Activated T-cell treated with anti-CD3 and anti-CD28 coated beads for 48 hours (primary cell): ENCODE measurements at regions not wholly inside any gene's neighbourhood (a gene's known extent, or its start where the extent isn't known, plus 50 kb on each side); places are given as distances from the start of the nearest gene placed in this dataset.

Source experiments
- DNase-seq: peaks from one replicate; pipeline ENCODE4 v3.0.0-alpha.2; 2020; ENCODE audit warnings: low read depth

DNA sequence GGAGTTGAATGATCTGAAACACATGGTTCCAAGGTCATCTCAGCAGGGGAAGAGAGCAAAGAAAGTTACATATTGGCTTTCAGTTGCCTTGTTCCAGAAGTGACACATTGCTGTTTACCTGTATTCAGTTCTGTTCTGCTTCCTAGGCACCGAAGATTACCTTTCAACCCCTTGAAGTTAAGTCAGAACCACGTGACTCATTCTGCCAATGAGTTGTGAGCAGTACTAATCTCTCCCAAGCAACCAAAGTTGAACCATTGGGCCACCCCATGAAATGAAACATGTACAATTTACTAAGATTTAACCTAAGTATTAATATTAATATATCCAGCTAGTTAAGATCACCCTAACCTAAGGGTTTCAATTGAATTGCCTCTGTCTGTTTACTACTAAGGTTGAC is 439.2 kb upstream of the MAF start:
- no peak for DNase-seq

DNA sequence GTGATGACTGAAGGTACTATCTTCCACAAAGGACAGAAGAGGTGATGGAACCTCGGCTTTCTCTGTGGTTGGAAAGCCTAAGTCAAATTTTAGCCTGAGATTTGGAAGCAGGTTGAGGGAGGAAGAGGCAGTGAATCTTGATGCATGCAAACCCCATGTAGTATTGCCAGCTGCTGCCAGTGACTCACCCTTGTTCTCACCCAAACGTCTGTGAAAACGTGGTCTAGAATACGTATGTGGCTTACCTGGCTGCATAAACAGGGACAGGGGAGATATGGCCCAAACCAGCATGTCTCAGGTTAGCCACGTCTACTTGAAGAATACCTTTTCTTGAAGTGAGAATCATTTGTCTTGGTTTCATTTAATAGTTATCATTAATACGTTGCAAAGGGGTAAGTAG is 438.0 kb upstream of the MAF start:
- no peak for DNase-seq

DNA sequence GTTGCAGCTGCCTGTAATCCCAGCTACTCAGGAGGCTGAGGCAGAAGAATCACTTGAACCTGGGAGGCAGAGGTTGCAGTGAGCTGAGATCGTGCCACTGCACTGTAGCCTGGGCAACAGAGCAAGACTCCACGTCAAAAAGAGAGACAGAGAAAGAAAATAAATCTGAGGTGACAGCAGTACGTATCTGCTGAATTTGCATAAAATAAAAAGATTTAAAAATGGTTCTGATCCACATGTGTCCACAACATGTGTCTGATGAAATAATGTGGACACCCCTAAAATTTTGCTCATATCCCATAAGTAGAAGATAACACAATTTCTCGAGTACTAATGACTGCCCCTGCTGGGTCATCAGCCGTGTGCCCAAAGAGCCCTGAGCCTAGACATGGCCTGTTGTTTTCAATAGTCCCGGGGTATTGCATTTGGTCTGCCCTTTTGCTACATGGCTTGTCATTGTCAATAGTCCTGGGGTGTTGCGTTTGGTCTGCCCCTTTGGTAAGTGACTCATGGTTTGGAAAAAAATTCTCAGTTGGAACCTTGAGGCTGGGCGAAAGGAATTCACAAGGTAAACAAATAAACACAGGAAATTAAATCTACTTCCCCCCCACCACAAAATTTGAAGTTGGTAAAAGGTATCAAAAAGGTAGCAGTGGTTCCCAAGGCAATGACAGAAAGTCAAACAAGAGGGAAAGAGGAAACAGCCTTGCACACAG is 434.6 kb upstream of the MAF start:
- DNase-seq: no peak

GRCh38 chr16:80034469-80034826 is 433.9 kb upstream of the MAF start:
- DNase-seq: no peak

DNA sequence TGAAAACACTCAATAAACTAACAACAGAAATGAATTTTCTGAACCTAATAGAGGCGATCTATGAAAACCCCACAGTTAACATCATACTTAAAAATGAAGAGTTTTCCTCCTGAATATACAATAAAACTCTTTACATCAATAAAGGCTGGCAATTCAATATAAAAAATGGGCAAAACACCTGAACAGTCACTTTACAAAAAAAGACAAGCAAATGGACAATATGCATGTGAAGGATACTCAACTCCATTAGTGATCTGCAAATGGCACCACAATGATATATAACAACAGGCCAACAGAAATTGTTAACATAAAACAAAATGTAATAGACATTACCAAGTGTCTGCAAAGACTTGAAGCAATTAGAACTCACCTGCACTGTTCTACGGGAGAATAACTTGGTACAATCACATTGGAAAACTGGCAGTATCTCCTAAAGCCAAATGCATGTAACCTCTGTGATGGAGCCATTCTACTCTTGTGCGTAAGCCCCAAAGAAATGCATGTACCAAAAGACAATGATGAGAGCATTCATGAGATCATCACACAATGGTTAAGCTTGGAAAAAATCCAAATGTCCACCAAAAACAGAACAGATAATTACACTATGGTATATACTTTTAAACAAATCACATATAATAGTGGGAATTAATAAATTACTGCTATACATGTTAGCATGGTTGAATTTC is 433.4 kb upstream of the MAF start:
- no peak for DNase-seq

DNA sequence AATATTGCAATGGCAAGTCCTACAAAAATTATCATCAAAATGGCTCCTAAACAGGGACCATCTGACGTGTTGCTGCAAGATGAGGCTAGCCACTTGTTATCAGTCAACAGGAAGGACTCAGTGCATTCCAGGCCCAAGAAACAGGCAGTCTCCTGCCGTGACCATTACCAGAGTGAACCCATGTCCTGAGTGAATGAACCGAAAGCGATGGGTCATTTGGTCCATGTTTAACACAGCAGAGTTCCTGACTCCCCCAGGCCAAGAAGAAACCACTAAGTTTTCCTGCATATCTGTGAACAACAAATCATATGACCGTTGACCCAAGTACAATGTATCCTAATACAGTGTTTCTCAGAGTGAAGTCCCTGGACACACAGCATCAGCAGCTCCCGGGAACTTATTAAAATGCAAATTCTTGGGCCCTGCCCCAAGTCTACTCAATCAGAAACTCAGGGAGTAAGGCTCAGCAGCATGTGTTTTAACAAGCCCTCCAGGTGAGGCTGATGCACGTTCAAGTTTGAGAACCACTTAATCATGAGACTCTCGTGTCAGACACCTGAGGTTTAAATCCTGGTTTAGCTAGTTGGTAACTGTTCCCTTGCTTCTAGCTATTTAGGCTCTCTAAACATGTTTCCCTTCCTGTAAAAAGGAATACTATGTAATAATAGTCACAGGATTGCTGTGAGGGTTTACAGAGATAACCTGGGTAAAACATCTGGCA is 429.4 kb upstream of the MAF start:
- no peak for DNase-seq

- DNase-seq: no peak
Observed at GRCh38 chr16:80029381-80029630, 428.8 kb upstream of the MAF start.

GRCh38 chr16:80028581-80029380 is 428.2 kb upstream of the MAF start:
- DNase-seq: no peak

DNA sequence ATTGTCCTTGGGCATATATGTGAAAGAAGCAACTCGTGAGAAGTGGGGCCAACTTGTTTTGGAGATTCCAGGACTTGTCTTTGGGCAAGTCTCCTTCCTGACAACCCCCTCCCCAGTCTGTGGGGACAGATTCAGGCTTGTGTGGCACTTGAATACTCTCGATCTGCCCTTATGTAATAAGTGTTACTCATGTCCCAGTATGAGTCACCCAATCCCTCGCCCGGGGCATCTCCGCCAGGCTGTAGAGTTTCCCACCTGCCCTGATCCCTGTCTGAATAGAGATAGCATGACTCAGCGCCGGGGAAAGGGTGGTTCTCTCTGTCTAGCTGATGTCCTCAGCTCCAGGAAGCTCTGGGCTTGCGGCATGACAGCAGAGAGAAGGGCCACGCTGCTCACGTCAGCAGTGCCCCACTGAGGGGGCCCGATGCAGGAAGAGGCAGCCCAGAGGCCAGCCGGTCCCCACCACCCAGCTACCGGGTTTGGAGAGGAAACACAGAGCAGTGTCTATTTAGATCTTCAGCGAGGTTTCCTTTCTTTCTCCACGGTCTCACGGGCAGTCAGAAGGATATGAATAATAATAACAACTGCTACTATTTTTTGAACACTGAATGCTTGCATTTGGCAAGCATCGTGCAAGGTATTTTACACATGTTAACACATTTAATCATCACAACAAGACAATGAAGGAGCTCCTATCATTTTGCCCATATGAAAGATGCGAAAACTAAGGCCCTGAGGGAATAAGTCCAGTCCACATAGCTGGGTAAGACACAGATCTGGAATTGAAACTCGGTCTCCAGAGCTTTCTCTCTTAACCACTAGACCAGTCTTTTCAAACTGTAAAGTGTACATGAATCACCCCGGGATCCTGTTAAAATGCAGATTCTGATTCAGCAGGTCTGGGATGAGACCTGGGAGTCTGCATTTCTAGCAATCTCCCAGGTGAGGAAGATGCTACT is 426.7 kb upstream of the MAF start:
- peak; percentile 38 for DNase-seq

- DNase-seq: no peak
Observed at GRCh38 chr16:80025236-80025635, 424.7 kb upstream of the MAF start.

DNA sequence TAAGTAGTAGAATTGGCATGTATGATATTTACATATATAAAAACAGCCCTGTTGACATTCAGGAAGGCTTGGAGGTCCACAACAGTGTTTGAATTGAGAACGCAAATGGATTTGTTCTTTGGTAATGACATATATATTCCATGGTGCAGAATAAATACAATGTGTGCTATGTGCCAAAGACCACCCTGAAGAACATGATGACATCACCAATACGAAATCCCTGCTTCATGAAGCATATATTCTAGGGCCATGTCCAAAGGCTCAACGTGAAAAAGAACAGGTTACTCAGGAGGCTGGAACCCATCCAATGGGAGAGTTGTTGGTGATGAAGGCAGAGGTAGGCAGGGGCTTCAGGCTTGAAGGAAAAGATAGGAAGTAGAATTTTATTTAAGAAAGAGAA is 423.9 kb upstream of the MAF start:
- DNase-seq: no peak

- DNase-seq: no peak
Observed at GRCh38 chr16:80023865-80024264, 423.3 kb upstream of the MAF start.

DNA sequence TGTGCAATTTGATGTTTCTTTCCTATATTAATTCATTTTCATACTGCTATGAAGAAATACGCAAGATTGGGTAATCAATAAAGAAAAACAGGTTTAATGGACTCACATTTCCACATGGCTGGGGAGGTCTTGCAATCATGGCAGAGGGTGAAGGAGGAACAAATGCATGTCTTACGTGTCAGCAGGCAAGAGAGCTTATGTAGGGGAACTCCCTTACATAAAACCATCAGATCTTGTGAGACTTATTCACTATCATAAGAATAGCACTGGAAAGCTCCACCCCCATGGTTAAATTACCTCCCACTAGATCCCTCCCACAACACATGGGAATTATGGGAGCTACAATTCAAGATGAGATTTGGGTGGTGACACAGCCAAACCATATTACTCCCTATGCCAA is 418.9 kb upstream of the MAF start:
- DNase-seq: no peak

DNA sequence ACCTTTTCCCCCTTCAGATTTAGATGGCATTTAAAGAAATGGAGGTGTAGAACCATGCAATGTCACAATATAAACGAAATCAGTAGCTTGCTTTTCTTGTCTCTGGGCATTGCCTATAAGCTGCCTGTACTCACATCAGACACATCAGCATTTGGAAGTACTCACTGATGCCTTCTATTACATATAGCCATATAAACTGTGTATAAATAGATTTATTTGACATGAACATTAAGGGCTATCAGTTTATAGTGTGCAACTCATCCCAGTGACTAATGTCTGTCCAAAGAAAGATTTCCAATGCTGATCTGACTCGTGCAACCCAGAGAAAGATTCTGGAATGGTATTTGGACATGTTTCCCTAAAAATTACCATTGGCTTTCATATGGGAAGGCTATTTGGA is 417.9 kb upstream of the MAF start:
- DNase-seq: no peak

- no peak for DNase-seq
Observed at GRCh38 chr16:80016731-80017326, 416.3 kb upstream of the MAF start.

- no peak for DNase-seq
Observed at GRCh38 chr16:80015566-80015965, 415.0 kb upstream of the MAF start.

DNA sequence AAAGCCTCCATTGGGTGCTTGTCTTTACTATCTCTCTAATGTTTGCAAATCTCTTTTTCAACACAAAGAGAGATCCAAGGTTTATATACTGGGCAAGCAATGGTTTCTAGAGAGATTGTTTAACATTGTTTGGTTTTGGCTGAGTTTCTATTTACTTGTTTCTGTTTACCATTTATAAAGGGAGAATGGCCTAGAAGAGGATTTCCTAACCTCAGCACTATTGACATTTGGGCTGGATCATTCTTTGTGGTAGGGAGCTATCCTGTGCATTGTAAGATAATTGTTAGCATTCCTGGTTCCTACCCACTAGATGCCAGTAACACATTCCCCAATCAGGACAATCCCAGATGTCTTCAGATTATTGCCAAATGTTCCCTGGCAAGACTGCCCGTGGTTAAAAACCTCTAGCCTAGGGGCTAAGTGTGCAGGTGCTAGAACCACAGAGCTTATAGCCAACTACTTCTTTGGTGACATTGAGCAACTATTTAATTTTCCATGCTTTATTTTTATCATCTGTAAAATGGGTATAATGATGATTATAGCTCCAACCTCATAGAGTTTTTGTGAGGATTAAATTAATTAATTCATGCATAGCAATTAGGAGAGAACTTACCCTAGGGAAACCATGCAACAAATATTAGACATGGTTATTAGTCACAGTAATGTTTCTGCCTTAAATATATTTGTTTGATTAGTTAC is 413.9 kb upstream of the MAF start:
- no peak for DNase-seq

- DNase-seq: no peak
Observed at GRCh38 chr16:80012586-80012985, 412.0 kb upstream of the MAF start.

DNA sequence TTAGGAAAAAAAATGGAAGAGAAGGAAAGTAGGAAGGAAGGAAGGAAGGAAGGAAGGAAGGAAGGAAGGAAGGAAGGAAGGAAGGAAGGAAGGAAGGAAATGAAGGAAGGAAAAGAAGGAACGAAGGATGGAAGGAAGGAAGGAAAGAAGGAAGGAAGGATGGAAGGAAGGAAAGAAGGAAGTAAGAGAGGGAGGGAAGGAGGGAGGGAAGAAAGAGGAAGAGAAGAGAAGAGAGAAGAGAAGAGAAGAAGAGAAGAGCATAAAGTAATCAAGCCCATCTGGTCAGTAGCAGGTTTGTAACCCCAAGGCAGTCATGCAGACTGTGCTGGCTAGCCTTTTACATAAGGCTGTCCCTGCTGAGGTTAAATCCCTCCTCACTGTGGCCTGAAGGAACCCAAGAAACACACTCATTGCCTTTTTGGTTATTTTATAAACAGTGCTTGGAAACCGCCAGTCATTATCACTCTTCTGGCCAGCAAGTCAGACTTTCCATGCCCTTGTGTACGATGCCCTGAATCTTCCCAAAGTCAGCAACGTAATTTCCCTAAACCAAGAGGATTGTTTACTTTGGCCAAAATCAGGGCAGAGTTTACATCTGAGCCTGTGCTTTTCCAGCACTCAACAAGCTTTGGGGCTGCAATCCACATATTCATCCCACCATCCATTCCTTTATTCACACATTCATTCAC is 409.6 kb upstream of the MAF start:
- no peak for DNase-seq

GRCh38 chr16:80008857-80009256 is 408.3 kb upstream of the MAF start:
- no peak for DNase-seq
